KMS-11 (cell line): ENCODE measurements at regions not wholly inside any gene's neighbourhood (a gene's known extent, or its start where the extent isn't known, plus 50 kb on each side); places are given as distances from the start of the nearest gene placed in this dataset.

Experiments used
- H2AFZ ChIP-seq: fragments of 200-600 bp; sonication (generic); 2 replicates; pipeline ENCODE4 v1.6.1; 2016; ENCODE audit warnings: antibody characterized with exemption, mixed run types, low read depth
- H3K27ac ChIP-seq: fragments of 200-600 bp; sonication (generic); 2 replicates; pipeline ENCODE4 v1.6.1; 2016; ENCODE audit warnings: mild to moderate bottlenecking, mixed run types
- H3K27me3 ChIP-seq: fragments of 200-600 bp; sonication (generic); 2 replicates; pipeline ENCODE4 v1.6.1; 2017; ENCODE audit warnings: mild to moderate bottlenecking, low read depth, mixed run types, moderate library complexity; ENCODE audit not compliant: insufficient read depth
- H3K36me3 ChIP-seq: fragments of 200-600 bp; sonication (generic); 2 replicates; pipeline ENCODE4 v1.6.1; 2017; ENCODE audit warnings: mild to moderate bottlenecking, mixed run types; ENCODE audit not compliant: insufficient read depth
- H3K4me1 ChIP-seq: fragments of 200-600 bp; sonication (generic); 2 replicates; pipeline ENCODE4 v1.6.1; 2016; ENCODE audit warnings: mild to moderate bottlenecking, low read depth, mixed run types; ENCODE audit not compliant: poor library complexity, severe bottlenecking
- H3K4me2 ChIP-seq: fragments of 200-600 bp; sonication (generic); 2 replicates; pipeline ENCODE4 v1.7.0; 2016; ENCODE audit warnings: mild to moderate bottlenecking, mixed run types
- H3K4me3 ChIP-seq: fragments of 200-600 bp; sonication (generic); IDR thresholded peaks from 2 replicates; pipeline ENCODE4 v1.6.1; 2017; ENCODE audit warnings: low read depth, low read length, mixed read lengths; ENCODE audit not compliant: insufficient read depth
- H3K79me2 ChIP-seq: fragments of 200-600 bp; sonication (generic); 2 replicates; pipeline ENCODE4 v1.6.1; 2016; ENCODE audit warnings: low read depth, mixed run types; ENCODE audit not compliant: insufficient read depth
- H3K9ac ChIP-seq: fragments of 200-600 bp; sonication (generic); 2 replicates; pipeline ENCODE4 v1.6.1; 2016; ENCODE audit warnings: mild to moderate bottlenecking, mixed run types
- H4K20me1 ChIP-seq: fragments of 200-600 bp; sonication (generic); 2 replicates; pipeline ENCODE4 v1.6.1; 2016; ENCODE audit warnings: mild to moderate bottlenecking, mixed run types; ENCODE audit not compliant: insufficient read depth
- CTCF ChIP-seq: fragments of 200-600 bp; sonication (generic); conservative IDR thresholded peaks from 2 replicates; pipeline ENCODE4 v1.6.1; 2017; ENCODE audit warnings: low read depth, mild to moderate bottlenecking, antibody characterized with exemption, low read length, moderate library complexity, mixed read lengths

- H4K20me1 ChIP-seq: no peaks in the 10 kb centered on the region
- no peaks in the 10 kb centered on the region for H3K36me3 ChIP-seq
- H3K27ac ChIP-seq: no peak overlapping the region
- peaks cover 9% of the 10 kb centered on the region; the same call in 1 of the 2 replicates for H3K27me3 ChIP-seq
- no peaks in the 10 kb centered on the region for H3K4me1 ChIP-seq
- no peak overlapping the region for H3K4me3 ChIP-seq
- no peak overlapping the region for H3K4me2 ChIP-seq
- H3K9ac ChIP-seq: no peak overlapping the region
- H2AFZ ChIP-seq: no peak overlapping the region
- H3K79me2 ChIP-seq: no peaks in the 10 kb centered on the region
- TF ChIP-seq CTCF: no peak
Observed at GRCh38 chr1:5308249-5308648, 653.8 kb downstream of the AJAP1 start.

- Histone ChIP-seq H2AFZ (no peak overlapping the region), H3K4me2 (no peak overlapping the region), H3K27ac (no peak overlapping the region), H3K27me3 (peaks cover 9% of the 10 kb centered on the region; the same call in 1 of the 2 replicates), H3K4me1 (no peaks in the 10 kb centered on the region), H3K9ac (no peak overlapping the region), H4K20me1 (no peaks in the 10 kb centered on the region), H3K36me3 (no peaks in the 10 kb centered on the region), H3K4me3 (no peak overlapping the region), H3K79me2 (no peaks in the 10 kb centered on the region)
- TF ChIP-seq CTCF: no peak
Observed at GRCh38 chr1:5304702-5305101, 650.3 kb downstream of the AJAP1 start.

- no peaks in the 10 kb centered on the region for H3K36me3 ChIP-seq
- H3K4me1 ChIP-seq: no peaks in the 10 kb centered on the region
- H3K79me2 ChIP-seq: no peaks in the 10 kb centered on the region
- H3K4me2 ChIP-seq: no peak overlapping the region
- peaks cover 9% of the 10 kb centered on the region; the same call in 1 of the 2 replicates for H3K27me3 ChIP-seq
- no peak overlapping the region for H3K9ac ChIP-seq
- no peak overlapping the region for H2AFZ ChIP-seq
- H3K4me3 ChIP-seq: no peak overlapping the region
- H4K20me1 ChIP-seq: no peaks in the 10 kb centered on the region
- TF ChIP-seq CTCF: no peak
- H3K27ac ChIP-seq: no peak overlapping the region
Observed at GRCh38 chr1:5298376-5298775, 644.0 kb downstream of the AJAP1 start.

GRCh38 chr1:5297886-5298239, 643.5 kb downstream of the AJAP1 start:
- H3K36me3 ChIP-seq: no peaks in the 10 kb centered on the region
- H3K4me2 ChIP-seq: no peak overlapping the region
- no peaks in the 10 kb centered on the region for H3K4me1 ChIP-seq
- H3K79me2 ChIP-seq: no peaks in the 10 kb centered on the region
- peaks cover 9% of the 10 kb centered on the region; the same call in 1 of the 2 replicates for H3K27me3 ChIP-seq
- no peak overlapping the region for H3K4me3 ChIP-seq
- H3K9ac ChIP-seq: no peak overlapping the region
- no peak overlapping the region for H3K27ac ChIP-seq
- TF ChIP-seq CTCF: no peak
- no peak overlapping the region for H2AFZ ChIP-seq
- no peaks in the 10 kb centered on the region for H4K20me1 ChIP-seq
